ENCODE measurements at regions not wholly inside any gene's neighbourhood (a gene's known extent, or its start where the extent isn't known, plus 50 kb on each side); places are given as distances from the start of the nearest gene placed in this dataset.
"Not testable (repeated sequence)": the region's sequence is repeated elsewhere in the genome, so short reads cannot be mapped to it uniquely, and the experiment has no call there.

DNA sequence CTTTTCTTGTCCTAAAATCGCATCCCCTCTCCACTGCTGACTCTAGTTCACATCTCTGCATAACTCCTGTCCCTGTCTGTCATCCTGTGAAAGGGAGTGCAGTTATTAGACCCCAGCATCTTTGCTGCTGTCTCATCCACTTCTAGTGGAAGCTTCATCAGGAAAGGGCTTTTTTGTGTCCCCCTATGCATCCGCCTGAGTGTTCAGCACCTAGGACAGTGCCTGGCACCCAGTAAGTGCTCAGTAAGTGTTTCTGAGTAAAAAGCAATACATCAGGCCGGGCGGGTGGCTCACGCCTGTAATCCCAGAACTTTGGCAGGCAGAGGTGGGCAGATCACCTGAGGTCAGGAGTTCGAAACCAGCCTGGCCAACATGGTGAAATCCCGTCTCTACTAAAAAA is 211.8 kb upstream of the FOXK1 start:
- Histone ChIP-seq H3K9ac (ENCODE audit: low read length) (no peak overlapping the region), H3K4me2 (ENCODE audit: low read depth, low read length, poor library complexity, severe bottlenecking) (no peak overlapping the region), H3K9me3 (ENCODE audit: low read length) (no peaks in the 10 kb centered on the region), H3K4me3 (ENCODE audit: low read length) (no peak overlapping the region), H2AFZ (ENCODE audit: low read length) (no peak overlapping the region), H4K20me1 (ENCODE audit: insufficient read depth, low read depth, low read length) (no peaks in the 10 kb centered on the region), H3K27ac (ENCODE audit: low read length) (no peak overlapping the region), H3K27me3 (ENCODE audit: low read length) (no peaks in the 10 kb centered on the region), H3K9me2 (replicated peaks; ENCODE audit: insufficient read depth, low read length) (no peaks in the 10 kb centered on the region), H3K4me1 (ENCODE audit: low read length) (no peaks in the 10 kb centered on the region), H3K79me2 (ENCODE audit: low read length) (no peaks in the 10 kb centered on the region), H3K36me3 (ENCODE audit: insufficient read depth, low read length) (no peaks in the 10 kb centered on the region)
- no peak for DNase-seq

- no peak overlapping the region for H3K27ac ChIP-seq (ENCODE audit: low read length)
- H4K20me1 ChIP-seq (ENCODE audit: insufficient read depth, low read depth, low read length): no peaks in the 10 kb centered on the region
- no peaks in the 10 kb centered on the region for H3K9me2 ChIP-seq (replicated peaks; ENCODE audit: insufficient read depth, low read length)
- H2AFZ ChIP-seq (ENCODE audit: low read length): no peak overlapping the region
- no peaks in the 10 kb centered on the region for H3K36me3 ChIP-seq (ENCODE audit: insufficient read depth, low read length)
- no peaks in the 10 kb centered on the region for H3K27me3 ChIP-seq (ENCODE audit: low read length)
- H3K4me1 ChIP-seq (ENCODE audit: low read length): no peaks in the 10 kb centered on the region
- no peaks in the 10 kb centered on the region for H3K79me2 ChIP-seq (ENCODE audit: low read length)
- no peak overlapping the region for H3K4me2 ChIP-seq (ENCODE audit: low read depth, low read length, poor library complexity, severe bottlenecking)
- DNase-seq: no peak
- no peak overlapping the region for H3K4me3 ChIP-seq (ENCODE audit: low read length)
- no peak overlapping the region for H3K9ac ChIP-seq (ENCODE audit: low read length)
- H3K9me3 ChIP-seq (ENCODE audit: low read length): no peaks in the 10 kb centered on the region
Observed at GRCh38 chr7:4472728-4473127, 209.4 kb upstream of the FOXK1 start.

DNA sequence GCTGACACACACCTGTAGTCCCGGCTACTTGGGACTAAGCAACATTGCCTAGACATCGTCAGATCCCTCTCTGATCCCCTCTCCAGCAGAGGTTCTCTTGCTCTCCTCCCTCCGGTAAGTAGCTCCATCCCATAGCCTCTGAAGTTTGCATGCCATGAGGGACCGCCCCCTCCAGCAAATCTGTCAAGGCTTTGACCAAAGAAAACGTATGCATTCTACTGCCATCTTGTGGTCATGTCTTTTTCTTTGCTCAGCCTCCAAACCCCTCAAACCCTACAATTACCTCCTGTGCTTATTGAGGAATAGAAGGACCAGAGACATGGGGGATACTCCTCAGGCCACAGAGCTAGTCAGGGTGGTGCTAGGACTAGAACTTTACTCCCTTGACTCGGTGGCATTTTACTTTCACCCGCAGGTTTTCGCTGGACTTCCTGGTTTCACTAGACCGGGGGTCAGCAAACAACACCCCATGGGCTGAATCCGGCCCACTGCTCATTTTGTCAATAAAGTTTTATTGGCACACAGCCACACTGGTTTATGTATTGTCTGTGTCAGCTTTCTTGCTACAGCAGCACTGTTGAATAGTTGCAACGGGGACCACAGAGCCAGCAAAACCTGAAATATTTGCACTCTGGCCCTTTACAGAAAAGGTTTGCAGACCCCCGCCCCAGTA is 202.6 kb upstream of the FOXK1 start:
- DNase-seq: peak; percentile 87
- Histone ChIP-seq H3K9me3 (ENCODE audit: low read length) (peaks cover 3% of the 10 kb centered on the region; the same call in 1 of the 2 replicates), H3K36me3 (ENCODE audit: insufficient read depth, low read length) (no peaks in the 10 kb centered on the region), H3K9me2 (replicated peaks; ENCODE audit: insufficient read depth, low read length) (no peaks in the 10 kb centered on the region), H3K27ac (ENCODE audit: low read length) (no peak overlapping the region), H3K4me2 (ENCODE audit: low read depth, low read length, poor library complexity, severe bottlenecking) (no peak overlapping the region), H3K79me2 (ENCODE audit: low read length) (no peaks in the 10 kb centered on the region), H3K9ac (ENCODE audit: low read length) (no peak overlapping the region), H2AFZ (ENCODE audit: low read length) (no peak overlapping the region), H3K4me1 (ENCODE audit: low read length) (no peaks in the 10 kb centered on the region), H4K20me1 (ENCODE audit: insufficient read depth, low read depth, low read length) (no peaks in the 10 kb centered on the region), H3K4me3 (ENCODE audit: low read length) (no peak overlapping the region), H3K27me3 (ENCODE audit: low read length) (no peaks in the 10 kb centered on the region)

DNA sequence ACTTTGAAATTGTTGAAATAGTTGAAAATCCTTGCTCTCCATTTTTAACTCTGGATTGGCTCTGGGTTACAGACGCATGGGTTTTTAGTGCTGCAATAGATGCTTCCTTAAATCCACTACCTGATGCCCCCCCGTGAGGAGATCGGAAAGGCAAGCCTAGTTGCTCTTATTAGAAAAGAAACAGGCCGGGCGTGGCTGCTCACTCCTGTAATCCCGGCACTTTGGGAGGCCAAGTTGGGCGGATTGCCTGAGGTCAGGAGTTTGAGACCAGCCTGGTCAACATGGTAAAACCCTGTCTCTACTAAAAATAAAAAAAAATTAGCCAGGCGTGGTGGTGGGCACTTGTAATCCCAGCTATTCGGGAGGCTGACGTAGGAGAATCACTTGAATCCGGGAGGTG is 202.0 kb upstream of the FOXK1 start:
- not testable (repeated sequence) for H3K4me1 ChIP-seq (ENCODE audit: low read length); H3K9me2 ChIP-seq (replicated peaks; ENCODE audit: insufficient read depth, low read length); H3K27ac ChIP-seq (ENCODE audit: low read length); H3K9ac ChIP-seq (ENCODE audit: low read length); H2AFZ ChIP-seq (ENCODE audit: low read length); H3K9me3 ChIP-seq (ENCODE audit: low read length); H3K27me3 ChIP-seq (ENCODE audit: low read length); H3K4me2 ChIP-seq (ENCODE audit: low read depth, low read length, poor library complexity, severe bottlenecking); H3K4me3 ChIP-seq (ENCODE audit: low read length); H3K36me3 ChIP-seq (ENCODE audit: insufficient read depth, low read length); H4K20me1 ChIP-seq (ENCODE audit: insufficient read depth, low read depth, low read length); DNase-seq; H3K79me2 ChIP-seq (ENCODE audit: low read length)

- H3K4me2 ChIP-seq (ENCODE audit: low read depth, low read length, poor library complexity, severe bottlenecking): no peak overlapping the region
- no peak overlapping the region for H3K4me3 ChIP-seq (ENCODE audit: low read length)
- no peaks in the 10 kb centered on the region for H4K20me1 ChIP-seq (ENCODE audit: insufficient read depth, low read depth, low read length)
- no peaks in the 10 kb centered on the region for H3K79me2 ChIP-seq (ENCODE audit: low read length)
- H3K4me1 ChIP-seq (ENCODE audit: low read length): no peaks in the 10 kb centered on the region
- no peaks in the 10 kb centered on the region for H3K36me3 ChIP-seq (ENCODE audit: insufficient read depth, low read length)
- no peak overlapping the region for H3K27ac ChIP-seq (ENCODE audit: low read length)
- H3K9me3 ChIP-seq (ENCODE audit: low read length): peaks cover 3% of the 10 kb centered on the region; the same call in 1 of the 2 replicates
- H3K9ac ChIP-seq (ENCODE audit: low read length): no peak overlapping the region
- H3K9me2 ChIP-seq (replicated peaks; ENCODE audit: insufficient read depth, low read length): no peaks in the 10 kb centered on the region
- DNase-seq: no peak
- no peaks in the 10 kb centered on the region for H3K27me3 ChIP-seq (ENCODE audit: low read length)
- no peak overlapping the region for H2AFZ ChIP-seq (ENCODE audit: low read length)
Observed at GRCh38 chr7:4483851-4484250, 198.2 kb upstream of the FOXK1 start.

DNA sequence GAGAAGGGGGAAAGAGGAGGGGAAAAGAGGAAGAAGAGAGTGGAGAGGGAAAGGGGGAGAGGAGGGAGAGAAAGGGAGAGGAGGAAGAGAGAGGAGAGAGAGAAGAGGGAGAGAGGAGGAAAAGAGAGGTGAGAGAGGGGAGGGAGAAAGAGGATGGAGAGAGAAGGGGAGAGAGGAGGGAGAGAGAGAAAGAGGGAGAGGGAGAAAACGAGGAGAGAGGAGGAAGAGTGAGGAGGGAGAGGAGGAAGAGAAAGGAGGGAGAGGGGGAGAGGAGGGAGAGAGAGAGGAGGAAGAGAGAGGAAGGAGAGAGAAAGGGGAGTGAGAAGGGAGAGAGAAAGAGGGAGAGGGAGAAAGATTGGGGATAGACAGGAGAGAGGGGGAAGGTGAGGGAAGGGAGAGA is 197.6 kb upstream of the FOXK1 start:
- H2AFZ ChIP-seq (ENCODE audit: low read length): no peak overlapping the region
- H3K4me3 ChIP-seq (ENCODE audit: low read length): no peak overlapping the region
- no peak overlapping the region for H3K9ac ChIP-seq (ENCODE audit: low read length)
- no peaks in the 10 kb centered on the region for H4K20me1 ChIP-seq (ENCODE audit: insufficient read depth, low read depth, low read length)
- H3K4me2 ChIP-seq (ENCODE audit: low read depth, low read length, poor library complexity, severe bottlenecking): no peak overlapping the region
- H3K36me3 ChIP-seq (ENCODE audit: insufficient read depth, low read length): no peaks in the 10 kb centered on the region
- no peak overlapping the region for H3K27ac ChIP-seq (ENCODE audit: low read length)
- no peaks in the 10 kb centered on the region for H3K9me2 ChIP-seq (replicated peaks; ENCODE audit: insufficient read depth, low read length)
- DNase-seq: no peak
- H3K27me3 ChIP-seq (ENCODE audit: low read length): no peaks in the 10 kb centered on the region
- no peaks in the 10 kb centered on the region for H3K4me1 ChIP-seq (ENCODE audit: low read length)
- H3K9me3 ChIP-seq (ENCODE audit: low read length): peaks cover 3% of the 10 kb centered on the region; the same call in 1 of the 2 replicates
- H3K79me2 ChIP-seq (ENCODE audit: low read length): no peaks in the 10 kb centered on the region

DNA sequence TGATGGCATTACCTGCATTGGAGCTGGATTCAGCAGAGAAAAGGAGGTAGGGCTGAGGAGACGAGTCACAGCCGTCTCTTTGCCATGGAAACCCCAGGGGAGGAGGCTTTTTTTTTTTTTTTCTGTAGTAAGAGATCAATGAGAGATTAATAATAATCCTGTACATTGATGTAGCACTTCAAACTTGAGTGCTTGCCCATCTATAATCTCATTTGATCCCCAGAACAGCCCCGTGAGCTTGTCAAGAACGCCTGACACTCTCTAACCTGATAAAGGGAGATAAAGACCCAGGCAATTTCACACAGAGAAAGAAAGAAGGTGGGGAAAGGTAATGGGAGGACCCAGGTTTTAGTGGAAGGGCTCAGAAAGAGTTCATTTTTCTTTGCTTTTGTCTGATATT is 195.2 kb upstream of the FOXK1 start:
- no peak overlapping the region for H3K27ac ChIP-seq (ENCODE audit: low read length)
- H3K4me3 ChIP-seq (ENCODE audit: low read length): no peak overlapping the region
- peaks cover 3% of the 10 kb centered on the region; the same call in 1 of the 2 replicates for H3K9me3 ChIP-seq (ENCODE audit: low read length)
- no peak overlapping the region for H3K4me2 ChIP-seq (ENCODE audit: low read depth, low read length, poor library complexity, severe bottlenecking)
- no peaks in the 10 kb centered on the region for H4K20me1 ChIP-seq (ENCODE audit: insufficient read depth, low read depth, low read length)
- H3K79me2 ChIP-seq (ENCODE audit: low read length): no peaks in the 10 kb centered on the region
- no peaks in the 10 kb centered on the region for H3K36me3 ChIP-seq (ENCODE audit: insufficient read depth, low read length)
- H3K9ac ChIP-seq (ENCODE audit: low read length): no peak overlapping the region
- no peaks in the 10 kb centered on the region for H3K27me3 ChIP-seq (ENCODE audit: low read length)
- no peak for DNase-seq
- no peaks in the 10 kb centered on the region for H3K9me2 ChIP-seq (replicated peaks; ENCODE audit: insufficient read depth, low read length)
- H2AFZ ChIP-seq (ENCODE audit: low read length): no peak overlapping the region
- H3K4me1 ChIP-seq (ENCODE audit: low read length): no peaks in the 10 kb centered on the region

DNA sequence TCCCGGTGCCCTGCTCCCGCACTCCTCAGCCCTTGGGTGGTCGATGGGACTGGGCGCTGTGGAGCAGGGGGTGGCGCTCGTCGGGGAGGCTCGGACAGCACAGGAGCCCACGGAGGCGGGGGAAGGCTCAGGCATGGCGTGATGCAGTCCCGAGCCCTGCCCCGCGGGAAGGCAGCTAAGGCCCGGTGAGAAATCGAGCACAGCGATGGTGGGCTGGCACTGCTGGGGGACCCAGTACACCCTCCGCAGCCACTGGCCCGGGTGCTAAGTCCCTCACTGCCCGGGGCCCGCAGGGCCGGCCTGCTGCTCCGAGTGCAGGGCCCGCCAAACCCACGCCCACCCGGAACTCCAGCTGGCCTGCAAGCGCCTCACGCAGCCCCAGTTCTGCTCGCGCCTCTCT is 185.2 kb upstream of the FOXK1 start:
- H3K9me3 ChIP-seq (ENCODE audit: low read length); H4K20me1 ChIP-seq (ENCODE audit: insufficient read depth, low read depth, low read length); H3K36me3 ChIP-seq (ENCODE audit: insufficient read depth, low read length); H3K4me2 ChIP-seq (ENCODE audit: low read depth, low read length, poor library complexity, severe bottlenecking); H3K4me1 ChIP-seq (ENCODE audit: low read length); H3K9ac ChIP-seq (ENCODE audit: low read length); H3K4me3 ChIP-seq (ENCODE audit: low read length); H2AFZ ChIP-seq (ENCODE audit: low read length); H3K27me3 ChIP-seq (ENCODE audit: low read length); H3K9me2 ChIP-seq (replicated peaks; ENCODE audit: insufficient read depth, low read length); H3K79me2 ChIP-seq (ENCODE audit: low read length); H3K27ac ChIP-seq (ENCODE audit: low read length); DNase-seq: not testable (repeated sequence)

GRCh38 chr7:4500812-4501211 is 181.3 kb upstream of the FOXK1 start:
- Histone ChIP-seq H3K9ac (ENCODE audit: low read length) (no peak overlapping the region), H2AFZ (ENCODE audit: low read length) (no peak overlapping the region), H3K27me3 (ENCODE audit: low read length) (no peaks in the 10 kb centered on the region), H3K4me2 (ENCODE audit: low read depth, low read length, poor library complexity, severe bottlenecking) (no peak overlapping the region), H3K36me3 (ENCODE audit: insufficient read depth, low read length) (no peaks in the 10 kb centered on the region), H3K79me2 (ENCODE audit: low read length) (no peaks in the 10 kb centered on the region), H3K9me2 (replicated peaks; ENCODE audit: insufficient read depth, low read length) (no peaks in the 10 kb centered on the region), H3K4me3 (ENCODE audit: low read length) (no peak overlapping the region), H3K27ac (ENCODE audit: low read length) (no peak overlapping the region), H4K20me1 (ENCODE audit: insufficient read depth, low read depth, low read length) (no peaks in the 10 kb centered on the region), H3K9me3 (ENCODE audit: low read length) (no peaks in the 10 kb centered on the region), H3K4me1 (ENCODE audit: low read length) (no peaks in the 10 kb centered on the region)
- no peak for DNase-seq

All from Karpas-422 (cell line).